HEK293 (cell line): ENCODE measurements at regions not wholly inside any gene's neighbourhood (a gene's known extent, or its start where the extent isn't known, plus 50 kb on each side); places are given as distances from the start of the nearest gene placed in this dataset.

Experiments
- MYNN ChIP-seq: fragments of 450-650 bp; formaldehyde crosslinking; IDR thresholded peaks from 2 replicates; pipeline ENCODE4 v1.5.1; 2016; ENCODE audit warnings: missing biosample characterization, missing genetic modification characterization, borderline replicate concordance
- ZNF433 ChIP-seq: fragments of 450-650 bp; formaldehyde crosslinking; IDR thresholded peaks from 2 replicates; pipeline ENCODE4 v1.5.1; 2016; ENCODE audit warnings: missing biosample characterization, missing genetic modification characterization, low read depth
- ZNF768 ChIP-seq: fragments of 450-650 bp; formaldehyde crosslinking; IDR thresholded peaks from 2 replicates; pipeline ENCODE4 v1.5.1; 2018; ENCODE audit warnings: missing biosample characterization, mild to moderate bottlenecking, missing genetic modification characterization
- ZXDB ChIP-seq: fragments of 450-650 bp; formaldehyde crosslinking; IDR thresholded peaks from 2 replicates; pipeline ENCODE4 v1.5.1; 2016; ENCODE audit warnings: missing biosample characterization, missing genetic modification characterization
- TF ChIP-seq, protein P1 (sequence below): fragments of 450-650 bp; formaldehyde crosslinking; IDR thresholded peaks from 2 replicates; pipeline ENCODE4 v1.5.1; 2016; ENCODE audit warnings: missing biosample characterization, missing genetic modification characterization
- TF ChIP-seq, protein P2 (sequence below): fragments of 450-650 bp; formaldehyde crosslinking; IDR thresholded peaks from 2 replicates; pipeline ENCODE4 v1.5.1; 2017; ENCODE audit warnings: missing biosample characterization, missing genetic modification characterization
- TF ChIP-seq, protein P3 (sequence below): fragments of 450-650 bp; formaldehyde crosslinking; IDR thresholded peaks from 2 replicates; pipeline ENCODE4 v1.5.1; 2016; ENCODE audit warnings: missing biosample characterization, missing genetic modification characterization

DNA sequence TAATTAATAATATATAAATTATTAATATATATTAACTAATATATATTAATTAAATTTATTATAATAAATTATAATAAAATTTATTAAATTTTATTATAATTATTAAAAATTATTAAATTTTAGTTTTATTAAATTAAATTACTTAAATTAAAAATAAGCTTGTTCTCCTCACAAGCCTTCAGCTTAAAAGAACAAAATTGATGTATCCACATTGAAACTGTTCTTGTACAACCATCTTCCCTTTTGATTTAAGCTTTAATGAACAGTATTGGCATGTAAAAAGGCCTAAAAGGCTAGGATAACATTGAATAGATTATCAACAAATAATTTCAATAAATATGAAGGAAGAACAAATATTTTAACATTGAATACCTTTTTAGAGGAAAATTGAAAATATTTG is 62.4 kb upstream of the XIRP2 start:
- TF ChIP-seq MYNN (tag by site-specific recombination) (no peak), ZXDB (no peak), ZNF768 (no peak), ZNF433 (no peak)
- TF ChIP-seq, protein P1, sequence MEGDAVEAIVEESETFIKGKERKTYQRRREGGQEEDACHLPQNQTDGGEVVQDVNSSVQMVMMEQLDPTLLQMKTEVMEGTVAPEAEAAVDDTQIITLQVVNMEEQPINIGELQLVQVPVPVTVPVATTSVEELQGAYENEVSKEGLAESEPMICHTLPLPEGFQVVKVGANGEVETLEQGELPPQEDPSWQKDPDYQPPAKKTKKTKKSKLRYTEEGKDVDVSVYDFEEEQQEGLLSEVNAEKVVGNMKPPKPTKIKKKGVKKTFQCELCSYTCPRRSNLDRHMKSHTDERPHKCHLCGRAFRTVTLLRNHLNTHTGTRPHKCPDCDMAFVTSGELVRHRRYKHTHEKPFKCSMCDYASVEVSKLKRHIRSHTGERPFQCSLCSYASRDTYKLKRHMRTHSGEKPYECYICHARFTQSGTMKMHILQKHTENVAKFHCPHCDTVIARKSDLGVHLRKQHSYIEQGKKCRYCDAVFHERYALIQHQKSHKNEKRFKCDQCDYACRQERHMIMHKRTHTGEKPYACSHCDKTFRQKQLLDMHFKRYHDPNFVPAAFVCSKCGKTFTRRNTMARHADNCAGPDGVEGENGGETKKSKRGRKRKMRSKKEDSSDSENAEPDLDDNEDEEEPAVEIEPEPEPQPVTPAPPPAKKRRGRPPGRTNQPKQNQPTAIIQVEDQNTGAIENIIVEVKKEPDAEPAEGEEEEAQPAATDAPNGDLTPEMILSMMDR (tag by site-specific recombination): no peak
- TF ChIP-seq, protein P2, sequence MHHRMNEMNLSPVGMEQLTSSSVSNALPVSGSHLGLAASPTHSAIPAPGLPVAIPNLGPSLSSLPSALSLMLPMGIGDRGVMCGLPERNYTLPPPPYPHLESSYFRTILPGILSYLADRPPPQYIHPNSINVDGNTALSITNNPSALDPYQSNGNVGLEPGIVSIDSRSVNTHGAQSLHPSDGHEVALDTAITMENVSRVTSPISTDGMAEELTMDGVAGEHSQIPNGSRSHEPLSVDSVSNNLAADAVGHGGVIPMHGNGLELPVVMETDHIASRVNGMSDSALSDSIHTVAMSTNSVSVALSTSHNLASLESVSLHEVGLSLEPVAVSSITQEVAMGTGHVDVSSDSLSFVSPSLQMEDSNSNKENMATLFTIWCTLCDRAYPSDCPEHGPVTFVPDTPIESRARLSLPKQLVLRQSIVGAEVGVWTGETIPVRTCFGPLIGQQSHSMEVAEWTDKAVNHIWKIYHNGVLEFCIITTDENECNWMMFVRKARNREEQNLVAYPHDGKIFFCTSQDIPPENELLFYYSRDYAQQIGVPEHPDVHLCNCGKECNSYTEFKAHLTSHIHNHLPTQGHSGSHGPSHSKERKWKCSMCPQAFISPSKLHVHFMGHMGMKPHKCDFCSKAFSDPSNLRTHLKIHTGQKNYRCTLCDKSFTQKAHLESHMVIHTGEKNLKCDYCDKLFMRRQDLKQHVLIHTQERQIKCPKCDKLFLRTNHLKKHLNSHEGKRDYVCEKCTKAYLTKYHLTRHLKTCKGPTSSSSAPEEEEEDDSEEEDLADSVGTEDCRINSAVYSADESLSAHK: no peak
- TF ChIP-seq, protein P3, sequence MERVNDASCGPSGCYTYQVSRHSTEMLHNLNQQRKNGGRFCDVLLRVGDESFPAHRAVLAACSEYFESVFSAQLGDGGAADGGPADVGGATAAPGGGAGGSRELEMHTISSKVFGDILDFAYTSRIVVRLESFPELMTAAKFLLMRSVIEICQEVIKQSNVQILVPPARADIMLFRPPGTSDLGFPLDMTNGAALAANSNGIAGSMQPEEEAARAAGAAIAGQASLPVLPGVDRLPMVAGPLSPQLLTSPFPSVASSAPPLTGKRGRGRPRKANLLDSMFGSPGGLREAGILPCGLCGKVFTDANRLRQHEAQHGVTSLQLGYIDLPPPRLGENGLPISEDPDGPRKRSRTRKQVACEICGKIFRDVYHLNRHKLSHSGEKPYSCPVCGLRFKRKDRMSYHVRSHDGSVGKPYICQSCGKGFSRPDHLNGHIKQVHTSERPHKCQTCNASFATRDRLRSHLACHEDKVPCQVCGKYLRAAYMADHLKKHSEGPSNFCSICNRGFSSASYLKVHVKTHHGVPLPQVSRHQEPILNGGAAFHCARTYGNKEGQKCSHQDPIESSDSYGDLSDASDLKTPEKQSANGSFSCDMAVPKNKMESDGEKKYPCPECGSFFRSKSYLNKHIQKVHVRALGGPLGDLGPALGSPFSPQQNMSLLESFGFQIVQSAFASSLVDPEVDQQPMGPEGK: no peak
